B cell (primary cell): ENCODE measurements at regions not wholly inside any gene's neighbourhood (a gene's known extent, or its start where the extent isn't known, plus 50 kb on each side); places are given as distances from the start of the nearest gene placed in this dataset.

Experiments
- ATAC-seq: fragments of 200-7000 bp; cut with Tn5 transposase; one replicate; pipeline ENCODE4 v1.10.0; 2021; ENCODE audit warnings: low read depth, mild to moderate bottlenecking, moderate number of reproducible peaks, moderate library complexity
- CTCF ChIA-PET: fragments of 350-600 bp; sonication (Branson Sonifier 250); formaldehyde crosslinking; loops from one replicate; lab custom pipeline; 2021; ENCODE audit warnings: antibody characterized with exemption, inconsistent platforms; lab: Charles Lee
- POLR2A ChIA-PET: fragments of 350-600 bp; sonication (Branson Sonifier 250); formaldehyde crosslinking; loops from one replicate; lab custom pipeline; 2021; ENCODE audit warnings: antibody characterized with exemption; lab: Charles Lee
- DNase-seq: peaks from one replicate; pipeline ENCODE4 v3.0.0; 2013
- H2AFZ ChIP-seq: 2 replicates; pipeline ENCODE4 v1.6.1; 2012; ENCODE audit warnings: mild to moderate bottlenecking, low read depth, low read length; ENCODE audit not compliant: insufficient read depth, poor library complexity, severe bottlenecking
- H3K27ac ChIP-seq, 2 donors: 1 replicate in 1 of 2; 2 replicates in 1 of 2; pipeline ENCODE4 v1.5.1; 2012 to 2013; ENCODE audit warnings: low read length in 2 of 2, mild to moderate bottlenecking in 2 of 2, moderate library complexity in 1 of 2
- H3K27me3 ChIP-seq, 4 experiments: fragments of 200-600 bp in 1 of 4; sonication (generic) in 1 of 4; replicated peaks in 1 of 4; 1 replicate in 2 of 4; 2 replicates in 2 of 4; pipeline versions ENCODE4 v1.6.1 to v1.7.0; 2013 to 2016; ENCODE audit warnings: low read length in 3 of 4, mild to moderate bottlenecking in 2 of 4, mixed read lengths in 1 of 4, moderate library complexity in 1 of 4; ENCODE audit not compliant: insufficient read depth in 4 of 4, control insufficient read depth in 3 of 4; ENCODE audit errors: control extremely low read depth in 1 of 4
- H3K36me3 ChIP-seq, 2 experiments: replicated peaks in 1 of 2; 1 replicate in 1 of 2; 2 replicates in 1 of 2; pipeline versions ENCODE4 v1.6.1 to v1.7.1; 2013; ENCODE audit warnings: low read length in 1 of 2; ENCODE audit not compliant: insufficient read depth in 2 of 2, control insufficient read depth in 1 of 2; ENCODE audit errors: control extremely low read depth in 1 of 2, extremely low read depth in 1 of 2
- H3K4me1 ChIP-seq, 2 donors: fragments of 200-600 bp in 1 of 2; sonication (generic) in 1 of 2; 1 replicate in 1 of 2; 2 replicates in 1 of 2; pipeline versions ENCODE4 v1.5.1 to v1.6.1; 2013 to 2017; ENCODE audit warnings: low read length in 2 of 2; ENCODE audit not compliant: control insufficient read depth in 2 of 2, insufficient read depth in 2 of 2
- H3K4me2 ChIP-seq: replicated peaks from 2 replicates; pipeline ENCODE3; 2012; ENCODE audit warnings: mild to moderate bottlenecking, low read depth, low read length; ENCODE audit not compliant: poor library complexity, severe bottlenecking
- H3K4me3 ChIP-seq, 5 experiments: fragments of 200-600 bp in 1 of 5; sonication (generic) in 1 of 5; 1 replicate in 3 of 5; 2 replicates in 2 of 5; pipeline versions ENCODE4 v1.5.1 to v1.7.0; 2011 to 2016; ENCODE audit warnings: low read length in 4 of 5, mild to moderate bottlenecking in 4 of 5, low read depth in 2 of 5, control low read depth in 1 of 5, moderate library complexity in 1 of 5; ENCODE audit not compliant: insufficient read depth in 1 of 5; ENCODE audit errors: control extremely low read depth in 1 of 5, extremely low read depth in 1 of 5
- H3K79me2 ChIP-seq: fragments of 200-600 bp; sonication (generic); one replicate; pipeline ENCODE4 v1.6.0; 2016; ENCODE audit warnings: low read length; ENCODE audit not compliant: control insufficient read depth, insufficient read depth
- H3K9ac ChIP-seq: fragments of 200-600 bp; sonication (generic); 2 replicates; pipeline ENCODE4 v1.6.1; 2017; ENCODE audit warnings: mild to moderate bottlenecking, low read length, moderate library complexity
- H3K9me3 ChIP-seq, 3 donors: one replicate each; pipeline versions ENCODE4 v1.6.1 to v1.7.1; 2013; ENCODE audit warnings: low read length in 2 of 3; ENCODE audit not compliant: control insufficient read depth in 2 of 3, insufficient read depth in 1 of 3; ENCODE audit errors: control extremely low read depth in 1 of 3
- H4K20me1 ChIP-seq: 2 replicates; pipeline ENCODE4 v1.6.0; 2012; ENCODE audit warnings: mild to moderate bottlenecking, low read length; ENCODE audit not compliant: insufficient read depth, control insufficient read depth, poor library complexity, severe bottlenecking
- H3K27ac Mint-ChIP-seq: one replicate; pipeline ENCODE4 v1.8.0; 2021; ENCODE audit warnings: mixed read lengths
- H3K27me3 Mint-ChIP-seq: one replicate; pipeline ENCODE4 v1.8.0; 2021; ENCODE audit warnings: mixed read lengths
- H3K4me1 Mint-ChIP-seq: one replicate; pipeline ENCODE4 v1.8.0; 2021; ENCODE audit warnings: mixed read lengths
- H3K4me3 Mint-ChIP-seq: one replicate; pipeline ENCODE4 v1.8.0; 2021; ENCODE audit warnings: mixed read lengths
- H3K9me3 Mint-ChIP-seq: one replicate; pipeline ENCODE4 v1.8.0; 2022; ENCODE audit warnings: mixed read lengths; ENCODE audit not compliant: insufficient read depth
- CTCF ChIP-seq: fragments of 200-600 bp; IDR thresholded peaks from one replicate; pipeline ENCODE4 v1.8.0; 2022; ENCODE audit warnings: antibody characterized with exemption, mild to moderate bottlenecking
- EZH2 ChIP-seq: IDR thresholded peaks from 2 replicates; pipeline ENCODE4 v1.6.1; 2012; ENCODE audit warnings: borderline replicate concordance, low read depth, mild to moderate bottlenecking, moderate library complexity, low read length; ENCODE audit not compliant: insufficient read depth, poor library complexity, severe bottlenecking
- WGBS: methylation state at CpG from one replicate; pipeline ENCODE4 v1.1.5; 2013; ENCODE audit warnings: missing lambda C conversion rate; ENCODE audit not compliant: insufficient coverage; 5-methylcytosine and 5-hydroxymethylcytosine counted together
- intact Hi-C: fragments of 100-400 bp; cut with micrococcal nuclease; formaldehyde crosslinking; loops from one replicate; pipeline ENCODE4 v1.10.0; 2022

- CTCF ChIA-PET: no interaction called here
- WGBS: 88% methylated on average over 3 of the region's 7 CpGs
Measured at GRCh38 chr12:131363393-131363792, 347.5 kb upstream of the SFSWAP start.

GRCh38 chr12:131363841-131364495 lies 346.9 kb upstream of the SFSWAP start:
- Histone ChIP-seq H3K27me3 (no peaks in the 10 kb centered on the region), H3K4me2 (no peak overlapping the region), H3K79me2 (no peaks in the 10 kb centered on the region), H2AFZ (no peak overlapping the region), H3K36me3 (no peaks in the 10 kb centered on the region), H3K27ac (no peak overlapping the region), H3K4me3 (no peak overlapping the region), H3K9ac (no peak overlapping the region), H4K20me1 (no peaks in the 10 kb centered on the region), H3K4me1 (no peaks in the 10 kb centered on the region), H3K9me3 (peaks cover 0 to 11% (median 0%) of the 10 kb centered on the region in 3 donors)
- 39% methylated on average over 5 of the region's 14 CpGs for WGBS
- POLR2A ChIA-PET: no interaction called here
- Mint-ChIP-seq H3K27me3 (peaks cover 3% of the 10 kb centered on the region), H3K4me1 (no peaks in the 10 kb centered on the region), H3K9me3 (no peaks in the 10 kb centered on the region), H3K27ac (no peak overlapping the region), H3K4me3 (no peak overlapping the region)
- intact Hi-C loops: no loop called here
- ATAC-seq: no peak
- CTCF ChIA-PET: no interaction called here
- DNase-seq: no peak
- no peak for TF ChIP-seq EZH2
- no peak for TF ChIP-seq CTCF

More at GRCh38 chr12:131363393-131363792, 347.5 kb upstream of the SFSWAP start:
- no peak overlapping the region for H3K9ac ChIP-seq
- TF ChIP-seq CTCF (no peak), EZH2 (no peak)
- H3K36me3 ChIP-seq: no peaks in the 10 kb centered on the region
- H3K79me2 ChIP-seq: no peaks in the 10 kb centered on the region
- ATAC-seq (no peak), DNase-seq (no peak)
- POLR2A ChIA-PET: no interaction called here
- H4K20me1 ChIP-seq: no peaks in the 10 kb centered on the region
- intact Hi-C loops: no loop called here
- no peak overlapping the region for H3K4me3 ChIP-seq
- Mint-ChIP-seq H3K4me3 (no peak overlapping the region), H3K9me3 (no peaks in the 10 kb centered on the region), H3K27ac (no peak overlapping the region), H3K4me1 (no peaks in the 10 kb centered on the region), H3K27me3 (peaks cover 7% of the 10 kb centered on the region)
- H3K9me3 ChIP-seq: peaks cover 0 to 11% (median 0%) of the 10 kb centered on the region in 3 donors
- H3K27me3 ChIP-seq: no peaks in the 10 kb centered on the region
- H3K27ac ChIP-seq: no peak overlapping the region
- H2AFZ ChIP-seq: no peak overlapping the region
- H3K4me2 ChIP-seq: no peak overlapping the region
- H3K4me1 ChIP-seq: no peaks in the 10 kb centered on the region
